ENCODE measurements at regions not wholly inside any gene's neighbourhood (a gene's known extent, or its start where the extent isn't known, plus 50 kb on each side); places are given as distances from the start of the nearest gene placed in this dataset.

- TF ChIP-seq CTCF (IDR thresholded peaks at IDR 0.05) (no peak), POLR2A (IDR thresholded peaks at IDR 0.05) (no peak)
Observed at GRCh38 chr21:27391990-27392389, 425.1 kb upstream of the ADAMTS5 start.
